NCI-H2227 (cell line): ENCODE measurements at regions not wholly inside any gene's neighbourhood (a gene's known extent, or its start where the extent isn't known, plus 50 kb on each side); places are given as distances from the start of the nearest gene placed in this dataset.

ENCODE experiments used
- DNase-seq: peaks from one replicate; lab custom pipeline; 2025; ENCODE audit not compliant: unreplicated experiment; lab: John Stamatoyannopoulos, UW

- no peak for DNase-seq
These were observed 234.8 kb downstream of the NR2F2 start for GRCh38 chr15:96565266-96565665.

- peak; percentile 52 for DNase-seq
These were observed 244.3 kb downstream of the NR2F2 start for GRCh38 chr15:96574782-96575181.

- DNase-seq: no peak
These were observed 246.1 kb downstream of the NR2F2 start for GRCh38 chr15:96576596-96576995.

DNA sequence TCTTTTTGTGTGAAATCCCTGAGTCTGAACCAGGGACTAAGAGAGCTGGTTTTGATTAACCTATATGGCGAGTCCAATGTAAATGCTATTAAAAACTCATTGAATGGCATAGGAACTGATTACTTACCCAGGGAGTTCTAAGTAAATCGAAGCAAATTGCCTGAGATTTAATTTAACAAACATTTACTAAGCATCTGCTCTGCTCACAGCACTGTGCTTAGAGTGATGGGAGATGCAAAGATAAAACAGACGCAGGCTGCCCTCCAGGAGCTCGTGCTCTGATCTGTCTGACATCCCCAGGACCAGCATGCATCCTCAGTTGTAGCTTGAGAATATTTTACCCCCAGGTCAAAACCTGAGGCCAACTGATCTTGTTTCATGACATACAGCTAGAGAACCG, 247.9 kb downstream of the NR2F2 start:
- peak; percentile 18 for DNase-seq

- DNase-seq: no peak
These were observed 250.9 kb downstream of the NR2F2 start for GRCh38 chr15:96581371-96581770.

DNA sequence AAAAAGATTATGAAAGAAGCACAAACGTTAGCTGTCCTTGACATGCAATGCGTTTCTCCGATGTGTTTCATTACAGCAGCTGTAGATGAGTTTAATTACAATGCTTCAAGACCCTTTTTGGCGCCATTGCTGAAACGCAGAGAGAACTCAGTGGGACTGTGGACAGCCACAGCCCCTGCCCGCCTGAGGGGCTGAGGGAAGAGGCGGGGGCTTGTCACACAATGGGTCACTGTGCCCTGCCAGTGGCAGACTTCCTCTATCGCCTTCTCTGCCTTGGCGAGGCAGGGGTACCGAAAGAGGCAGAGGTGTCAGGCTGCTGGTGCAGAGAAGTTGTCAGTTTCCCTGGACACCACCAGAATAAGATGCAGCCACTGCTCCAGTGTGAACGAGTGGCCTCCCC, 252.0 kb downstream of the NR2F2 start:
- no peak for DNase-seq

DNA sequence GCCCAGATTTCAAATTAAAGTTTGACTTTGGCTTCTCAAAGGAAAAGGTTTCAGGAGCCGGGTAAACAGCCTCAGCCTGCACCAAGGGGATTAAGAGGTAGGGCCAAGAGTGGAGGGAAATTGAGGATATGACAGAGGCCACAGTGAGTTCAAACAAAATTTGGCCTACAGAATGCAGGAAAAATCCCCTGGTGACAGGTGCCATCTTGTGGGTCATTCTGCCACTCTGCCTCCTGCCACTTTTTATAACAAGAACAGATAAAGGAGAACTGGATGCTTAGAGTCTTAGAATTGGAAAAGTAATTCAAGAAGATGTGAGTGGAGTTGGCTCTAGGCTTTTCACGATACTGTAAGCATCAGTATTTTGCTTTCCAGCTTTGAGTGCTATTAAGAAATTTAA, 253.2 kb downstream of the NR2F2 start:
- DNase-seq: no peak

DNA sequence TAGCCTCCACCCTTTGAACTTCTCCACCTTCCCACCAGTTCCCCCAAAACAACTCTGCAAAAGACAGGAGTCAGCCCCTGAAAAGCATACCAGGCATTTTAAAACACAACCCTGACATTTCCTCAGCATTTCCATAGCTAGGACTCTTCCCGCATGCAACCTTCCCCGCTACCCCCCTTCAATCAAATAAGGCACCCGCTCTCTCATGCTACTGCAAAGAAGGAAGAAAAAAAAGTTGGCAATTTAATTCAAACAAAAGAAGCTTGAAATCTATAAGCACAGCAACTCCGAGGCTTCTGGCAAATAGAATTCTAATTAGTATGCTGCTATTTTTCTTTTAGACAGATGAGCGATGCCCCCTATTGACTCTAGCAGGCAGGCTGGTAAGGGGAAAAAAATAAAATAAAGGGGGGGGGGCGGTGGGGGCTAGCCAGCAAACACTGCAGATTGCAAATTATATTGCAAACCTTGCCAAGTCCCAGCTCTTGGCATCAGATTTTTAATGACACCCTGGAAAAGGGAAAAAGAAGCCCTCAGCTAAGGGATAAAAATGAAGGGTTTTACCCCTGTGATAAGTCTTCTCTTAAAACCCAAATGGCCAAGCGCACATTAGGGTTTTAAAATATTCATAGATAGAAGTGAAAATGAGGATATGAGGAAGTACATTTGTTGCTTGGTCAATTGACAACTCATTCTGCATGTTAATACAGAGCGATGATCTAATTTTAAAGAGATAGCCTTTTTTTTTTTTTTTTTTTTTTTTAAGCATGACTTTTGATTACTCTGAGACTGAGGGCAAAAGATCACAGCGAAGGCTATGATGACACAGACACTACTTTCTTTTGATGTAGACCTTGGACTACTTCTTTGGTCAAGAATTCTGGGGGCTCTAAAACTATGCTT, 255.2 kb downstream of the NR2F2 start:
- DNase-seq: peak; percentile 62

DNA sequence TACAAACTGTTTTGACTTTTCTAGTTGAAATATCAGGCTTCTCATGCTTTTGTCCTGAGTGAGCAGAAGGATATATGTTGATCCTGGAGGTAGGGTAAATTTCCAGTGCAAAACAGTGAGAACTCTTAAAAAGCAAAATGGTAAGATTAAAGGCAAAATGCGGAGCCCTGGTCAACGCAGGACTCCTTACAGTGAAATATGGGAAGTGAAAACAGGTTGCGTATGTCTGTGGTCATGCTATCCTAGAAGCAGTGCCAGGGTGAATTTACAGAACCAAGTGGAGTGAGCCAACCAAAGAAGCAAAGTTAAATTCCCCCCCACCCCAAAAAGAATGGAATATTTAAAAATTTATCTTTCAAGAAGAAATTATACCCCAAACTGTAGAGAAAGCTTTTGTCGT, 256.4 kb downstream of the NR2F2 start:
- DNase-seq: no peak

DNA sequence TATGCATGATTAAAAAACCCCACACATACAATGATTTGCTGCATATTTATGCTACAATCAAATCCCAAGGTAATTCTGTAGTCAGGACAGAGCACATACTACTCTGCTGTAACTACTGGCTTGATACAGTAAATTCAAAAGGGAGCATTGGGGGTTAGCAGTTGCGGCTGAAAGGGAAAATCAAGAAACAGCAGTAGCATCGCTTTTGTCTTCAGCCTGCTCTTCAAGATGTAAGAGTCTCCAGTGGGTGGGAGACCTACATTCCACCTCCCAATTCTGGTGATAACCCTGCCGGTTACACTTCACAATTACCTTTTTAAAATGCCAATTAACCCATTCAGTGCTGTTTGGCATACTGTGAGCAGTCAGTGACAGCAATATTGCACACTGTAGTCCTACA, 259.4 kb downstream of the NR2F2 start:
- DNase-seq: peak; percentile 71

- DNase-seq: peak; percentile 47
These were observed 263.2 kb downstream of the NR2F2 start for GRCh38 chr15:96593735-96594134.

DNA sequence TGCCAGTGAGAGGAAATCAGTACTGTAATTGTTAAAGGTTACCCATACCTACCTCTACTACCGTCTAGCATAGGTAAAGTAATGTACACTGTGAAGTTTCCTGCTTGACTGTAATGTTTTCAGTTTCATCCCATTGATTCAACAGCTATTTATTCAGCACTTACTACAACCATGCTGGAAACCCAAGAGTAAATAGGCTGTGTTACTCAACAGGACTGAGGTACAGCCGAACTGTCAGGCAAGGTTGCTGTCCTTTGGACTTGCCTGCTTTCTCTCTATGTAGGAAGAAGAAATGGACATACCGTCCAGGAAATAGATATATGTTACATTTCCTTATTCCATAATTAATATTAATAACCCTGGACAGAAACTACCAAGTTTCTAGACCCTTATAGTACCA, 265.5 kb downstream of the NR2F2 start:
- no peak for DNase-seq

- DNase-seq: peak; percentile 64
These were observed 268.0 kb downstream of the NR2F2 start for GRCh38 chr15:96598514-96598913.

- DNase-seq: peak; percentile 62
These were observed 268.8 kb downstream of the NR2F2 start for GRCh38 chr15:96599268-96599667.

GRCh38 chr15:96600350-96600749, 269.9 kb downstream of the NR2F2 start:
- DNase-seq: no peak

DNA sequence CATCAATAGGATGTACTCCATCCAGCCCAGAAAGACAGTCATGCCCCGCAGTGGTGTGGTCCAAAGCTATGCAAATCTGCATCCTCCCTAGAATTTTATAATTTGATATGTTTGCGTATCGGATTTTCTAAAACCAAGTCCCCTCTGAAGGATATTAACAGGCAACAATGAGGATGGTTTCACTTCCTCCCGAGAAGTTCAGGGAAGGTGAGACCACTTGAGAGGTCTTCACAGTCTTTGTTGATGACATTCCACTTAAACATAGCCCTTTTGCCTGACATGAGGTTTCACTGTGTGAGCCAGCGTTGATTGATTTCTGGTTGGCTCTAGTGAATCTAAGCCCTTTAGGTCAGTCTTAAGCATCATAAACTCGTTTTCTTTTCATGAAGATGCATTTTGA, 276.1 kb downstream of the NR2F2 start:
- peak; percentile 62 for DNase-seq

GRCh38 chr15:96610757-96611156, 280.3 kb downstream of the NR2F2 start:
- DNase-seq: no peak

DNA sequence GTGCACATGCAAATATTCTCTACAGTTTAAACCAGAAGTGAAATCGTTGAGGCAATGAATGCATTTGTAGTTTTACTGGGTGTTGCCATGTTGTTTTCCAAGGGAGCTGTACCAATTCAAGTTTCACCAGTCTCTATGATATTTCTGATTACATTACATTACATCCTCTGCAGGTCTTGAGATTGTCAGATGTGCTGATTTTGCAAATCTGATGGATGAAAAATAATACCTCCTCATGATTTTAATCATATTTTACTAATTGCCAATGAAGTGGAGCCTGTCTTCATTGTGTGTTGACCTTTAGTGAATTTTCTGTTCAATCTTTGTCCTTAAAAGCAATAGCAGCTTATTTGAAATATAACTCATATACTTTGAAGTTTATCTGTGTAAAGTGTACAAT, 282.4 kb downstream of the NR2F2 start:
- no peak for DNase-seq

- peak; percentile 59 for DNase-seq
These were observed 288.7 kb downstream of the NR2F2 start for GRCh38 chr15:96619174-96619573.

DNA sequence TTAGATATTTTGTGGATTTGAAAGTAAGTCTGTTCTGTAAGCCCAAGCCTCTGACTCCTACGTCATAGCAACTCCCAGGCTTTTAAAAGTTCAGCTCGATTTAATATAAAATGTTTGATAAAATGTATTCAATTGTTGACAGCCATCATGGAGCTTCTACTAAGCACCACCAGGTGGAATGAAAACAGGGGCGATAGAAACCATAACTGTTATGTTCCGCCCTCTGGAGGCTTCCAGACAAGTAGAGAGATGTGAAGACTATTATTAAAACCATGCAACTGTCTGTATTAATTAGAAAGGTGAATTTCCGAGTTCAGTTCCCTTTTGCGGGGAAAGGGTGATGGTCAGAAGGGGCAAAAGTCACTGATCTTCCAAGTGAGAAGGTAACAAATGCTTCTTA, 292.2 kb downstream of the NR2F2 start:
- DNase-seq: peak; percentile 41

- DNase-seq: no peak
These were observed 294.8 kb downstream of the NR2F2 start for GRCh38 chr15:96625256-96625655.

- peak; percentile 49 for DNase-seq
These were observed 296.6 kb downstream of the NR2F2 start for GRCh38 chr15:96627031-96627568.

DNA sequence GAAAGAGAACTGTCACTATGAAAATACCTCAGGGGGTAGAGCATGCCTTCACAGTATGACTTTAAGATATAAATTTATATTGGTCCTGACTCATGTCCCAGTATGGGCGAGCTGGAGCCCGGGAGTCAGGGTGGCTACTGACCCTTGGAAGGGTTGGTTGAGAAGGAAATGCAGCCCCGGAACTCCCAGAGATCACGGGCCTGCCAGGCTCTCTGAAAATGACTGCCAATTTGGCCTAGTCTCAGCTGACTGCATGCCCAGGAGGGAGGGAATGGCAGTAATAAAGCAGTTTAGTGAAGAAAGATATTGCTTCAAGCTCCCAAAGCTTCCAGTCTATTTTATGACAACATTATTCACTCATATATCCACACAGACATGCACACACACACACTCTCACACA, 299.0 kb downstream of the NR2F2 start:
- peak; percentile 5 for DNase-seq
